ENCODE measurements at regions not wholly inside any gene's neighbourhood (a gene's known extent, or its start where the extent isn't known, plus 50 kb on each side); places are given as distances from the start of the nearest gene placed in this dataset.
"Not testable (repeated sequence)": the region's sequence is repeated elsewhere in the genome, so short reads cannot be mapped to it uniquely, and the experiment has no call there.

- not testable (repeated sequence) for ATAC-seq, H3K36me3 Mint-ChIP-seq, H3K27ac Mint-ChIP-seq, H3K4me1 Mint-ChIP-seq, H3K4me3 Mint-ChIP-seq, H3K9me3 Mint-ChIP-seq
- H3K27me3 Mint-ChIP-seq, result peaks cover 34% of the 10 kb centered on the region
These were observed 269.0 kb downstream of the FAM72C start for GRCh38 chr1:143702739-143703138.

- H3K4me1 Mint-ChIP-seq, result peaks cover 8% of the 10 kb centered on the region
- no peak overlapping the region for H3K27ac Mint-ChIP-seq
- no peaks in the 10 kb centered on the region for H3K36me3 Mint-ChIP-seq
- H3K9me3 Mint-ChIP-seq, result peaks cover 3% of the 10 kb centered on the region
- ATAC-seq, result no peak
- peaks cover 58% of the 10 kb centered on the region for H3K27me3 Mint-ChIP-seq
- H3K4me3 Mint-ChIP-seq, result no peak overlapping the region
These were observed 272.1 kb downstream of the FAM72C start for GRCh38 chr1:143699731-143700130.

- Mint-ChIP-seq H3K4me1 (peaks cover 8% of the 10 kb centered on the region), H3K4me3 (no peak overlapping the region), H3K27ac (no peak overlapping the region), H3K36me3 (no peaks in the 10 kb centered on the region), H3K9me3 (peaks cover 3% of the 10 kb centered on the region), H3K27me3 (peaks cover 63% of the 10 kb centered on the region)
- ATAC-seq, result no peak
These were observed 272.7 kb downstream of the FAM72C start for GRCh38 chr1:143699115-143699514.

DNA sequence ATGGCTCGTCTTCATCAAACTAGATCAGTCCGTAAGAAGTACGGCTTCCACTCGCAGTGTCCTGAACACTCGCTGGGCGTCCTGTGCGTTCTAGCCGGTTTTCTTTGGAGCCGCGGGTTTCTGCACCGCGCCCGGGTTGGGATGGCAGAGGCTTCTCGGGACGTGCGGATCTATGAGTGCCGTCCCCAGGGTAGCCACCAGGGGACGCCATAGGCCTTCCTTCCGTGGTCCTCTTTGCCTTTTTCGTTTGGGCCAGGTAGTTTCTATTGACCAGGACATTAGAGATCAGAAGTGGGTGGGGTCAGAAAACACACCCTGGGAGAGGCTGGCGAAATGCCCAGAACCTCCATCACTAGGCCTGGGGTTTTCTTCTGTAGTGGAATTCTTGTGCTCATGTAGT lies 273.8 kb downstream of the FAM72C start:
- Mint-ChIP-seq H3K9me3 (peaks cover 3% of the 10 kb centered on the region), H3K27me3 (peaks cover 73% of the 10 kb centered on the region), H3K4me1 (peaks cover 8% of the 10 kb centered on the region), H3K4me3 (peak overlapping the region; percentile 6), H3K36me3 (no peaks in the 10 kb centered on the region), H3K27ac (no peak overlapping the region)
- ATAC-seq, result no peak

- Mint-ChIP-seq H3K36me3 (peaks cover 6% of the 10 kb centered on the region), H3K27ac (no peak overlapping the region), H3K27me3 (peaks cover 87% of the 10 kb centered on the region), H3K9me3 (peaks cover 3% of the 10 kb centered on the region), H3K4me3 (no peak overlapping the region), H3K4me1 (peaks cover 8% of the 10 kb centered on the region)
- no peak for ATAC-seq
These were observed 277.7 kb downstream of the FAM72C start for GRCh38 chr1:143694085-143694484.

- Mint-ChIP-seq H3K4me3 (no peak overlapping the region), H3K9me3 (no peaks in the 10 kb centered on the region), H3K27ac (no peak overlapping the region), H3K4me1 (no peaks in the 10 kb centered on the region), H3K36me3 (peaks cover 6% of the 10 kb centered on the region), H3K27me3 (peaks cover 72% of the 10 kb centered on the region)
- ATAC-seq, result no peak
These were observed 279.7 kb downstream of the FAM72C start for GRCh38 chr1:143691971-143692529.

GRCh38 chr1:143691400-143691891 lies 280.3 kb downstream of the FAM72C start:
- H3K4me3 Mint-ChIP-seq, result no peak overlapping the region
- peaks cover 66% of the 10 kb centered on the region for H3K27me3 Mint-ChIP-seq
- no peak overlapping the region for H3K27ac Mint-ChIP-seq
- ATAC-seq, result no peak
- H3K36me3 Mint-ChIP-seq, result peaks cover 6% of the 10 kb centered on the region
- H3K9me3 Mint-ChIP-seq, result no peaks in the 10 kb centered on the region
- H3K4me1 Mint-ChIP-seq, result no peaks in the 10 kb centered on the region

- Mint-ChIP-seq H3K4me3 (no peak overlapping the region), H3K4me1 (no peaks in the 10 kb centered on the region), H3K27ac (no peak overlapping the region), H3K9me3 (no peaks in the 10 kb centered on the region), H3K27me3 (peaks cover 51% of the 10 kb centered on the region), H3K36me3 (peaks cover 6% of the 10 kb centered on the region)
- ATAC-seq, result no peak
These were observed 282.0 kb downstream of the FAM72C start for GRCh38 chr1:143689781-143690180.

- Mint-ChIP-seq H3K9me3 (peaks cover 2% of the 10 kb centered on the region), H3K4me1 (no peaks in the 10 kb centered on the region), H3K27me3 (peaks cover 35% of the 10 kb centered on the region), H3K4me3 (no peak overlapping the region), H3K36me3 (no peaks in the 10 kb centered on the region), H3K27ac (no peak overlapping the region)
- ATAC-seq, result no peak
These were observed 291.5 kb downstream of the FAM72C start for GRCh38 chr1:143680304-143680703.

DNA sequence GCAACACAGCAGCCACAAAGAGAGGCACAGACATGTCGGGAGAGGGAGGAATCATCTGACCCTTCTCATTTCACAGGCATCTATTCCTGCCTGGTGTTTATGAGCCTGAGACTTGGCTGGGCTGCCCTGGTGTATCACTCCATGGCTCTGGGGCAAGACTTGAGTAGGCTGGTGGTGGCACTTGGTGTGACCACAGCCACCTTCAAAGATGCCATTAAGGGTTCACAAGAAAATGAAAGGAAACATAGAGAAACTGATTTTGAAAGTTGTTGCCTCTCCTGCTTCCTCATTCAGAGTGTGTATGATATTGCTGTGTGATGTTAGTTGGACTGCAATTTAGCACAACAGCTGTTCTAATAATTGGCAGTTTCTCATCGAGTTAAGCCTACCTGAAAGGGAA lies 298.8 kb downstream of the FAM72C start:
- Mint-ChIP-seq H3K27ac (no peak overlapping the region), H3K36me3 (peaks cover 13% of the 10 kb centered on the region), H3K9me3 (peaks cover 18% of the 10 kb centered on the region), H3K27me3 (peaks cover 46% of the 10 kb centered on the region), H3K4me3 (no peak overlapping the region), H3K4me1 (no peaks in the 10 kb centered on the region)
- no peak for ATAC-seq

DNA sequence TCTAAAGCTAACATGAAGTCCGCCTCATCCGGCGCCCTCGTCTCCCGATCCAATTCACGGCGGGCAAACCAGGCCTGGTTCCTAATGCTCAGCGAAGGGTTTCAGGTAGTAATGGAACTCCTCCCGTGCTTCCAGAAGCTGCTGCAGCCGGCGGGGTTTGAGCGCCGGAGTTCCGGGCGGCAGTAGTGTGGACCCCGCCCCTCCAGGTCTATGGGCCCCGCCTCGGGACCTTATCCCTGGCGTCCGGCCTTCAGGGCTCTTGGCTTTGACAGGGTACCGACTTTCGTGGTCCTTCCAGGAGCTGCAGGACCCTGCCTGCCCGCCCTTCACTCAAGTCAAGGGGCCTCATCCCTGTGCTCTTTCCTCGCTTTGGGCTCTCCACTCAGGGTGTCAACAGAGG lies 304.1 kb downstream of the FAM72C start:
- no peaks in the 10 kb centered on the region for H3K4me1 Mint-ChIP-seq
- peaks cover 13% of the 10 kb centered on the region for H3K36me3 Mint-ChIP-seq
- H3K27me3 Mint-ChIP-seq, result peaks cover 76% of the 10 kb centered on the region
- no peak for ATAC-seq
- no peak overlapping the region for H3K27ac Mint-ChIP-seq
- no peak overlapping the region for H3K4me3 Mint-ChIP-seq
- peaks cover 19% of the 10 kb centered on the region for H3K9me3 Mint-ChIP-seq

- Mint-ChIP-seq H3K27me3 (peaks cover 84% of the 10 kb centered on the region), H3K4me3 (no peak overlapping the region), H3K36me3 (peaks cover 13% of the 10 kb centered on the region), H3K9me3 (peaks cover 19% of the 10 kb centered on the region), H3K27ac (no peak overlapping the region), H3K4me1 (no peaks in the 10 kb centered on the region)
- no peak for ATAC-seq
These were observed 304.9 kb downstream of the FAM72C start for GRCh38 chr1:143666851-143667250.

GRCh38 chr1:143665606-143666005 lies 306.2 kb downstream of the FAM72C start:
- ATAC-seq, result no peak
- no peak overlapping the region for H3K4me3 Mint-ChIP-seq
- peaks cover 96% of the 10 kb centered on the region for H3K27me3 Mint-ChIP-seq
- peaks cover 13% of the 10 kb centered on the region for H3K36me3 Mint-ChIP-seq
- no peak overlapping the region for H3K27ac Mint-ChIP-seq
- no peaks in the 10 kb centered on the region for H3K4me1 Mint-ChIP-seq
- H3K9me3 Mint-ChIP-seq, result peaks cover 19% of the 10 kb centered on the region

GRCh38 chr1:143663056-143663455 lies 308.7 kb downstream of the FAM72C start:
- H3K36me3 Mint-ChIP-seq, ATAC-seq, H3K4me1 Mint-ChIP-seq, H3K4me3 Mint-ChIP-seq, H3K9me3 Mint-ChIP-seq, H3K27ac Mint-ChIP-seq: not testable (repeated sequence)
- H3K27me3 Mint-ChIP-seq, result peaks cover 98% of the 10 kb centered on the region

DNA sequence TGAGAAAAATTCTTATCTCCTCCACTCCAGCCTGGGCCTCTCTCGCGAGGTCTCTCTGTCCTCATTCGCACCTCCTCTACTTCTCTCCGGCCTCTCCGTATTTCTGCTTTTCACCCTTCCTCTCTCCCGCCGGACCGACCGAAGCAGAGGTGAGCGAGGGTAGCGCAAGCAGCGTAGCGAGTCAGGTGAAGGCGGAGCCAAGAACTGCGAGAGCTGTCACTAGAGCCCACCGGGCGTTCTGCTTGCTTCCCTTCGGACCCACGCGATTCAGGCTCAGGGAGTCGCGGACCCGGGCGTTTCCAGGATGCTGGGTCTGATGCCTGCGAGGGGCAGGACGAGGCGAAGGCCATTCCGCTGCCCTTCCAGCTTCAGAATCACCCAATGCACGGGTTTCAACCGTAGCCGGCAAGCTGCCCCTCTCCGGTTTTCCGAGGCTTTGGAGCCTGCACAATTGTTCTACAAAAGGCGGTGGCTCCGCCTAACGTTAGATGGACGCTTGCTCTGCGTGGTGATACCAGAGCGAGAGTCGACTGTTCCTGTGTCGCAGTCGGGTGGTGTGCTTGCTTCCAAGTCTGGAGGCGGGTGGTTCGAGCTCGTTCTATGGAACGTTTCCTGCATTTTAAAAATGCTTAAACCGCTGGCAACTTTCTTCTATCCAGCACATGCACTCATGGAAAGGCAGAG lies 310.2 kb downstream of the FAM72C start:
- Mint-ChIP-seq H3K9me3 (peaks cover 6% of the 10 kb centered on the region), H3K27ac (no peak overlapping the region), H3K4me3 (no peak overlapping the region), H3K27me3 (peaks cover 94% of the 10 kb centered on the region), H3K4me1 (no peaks in the 10 kb centered on the region), H3K36me3 (no peaks in the 10 kb centered on the region)
- ATAC-seq, result no peak

DNA sequence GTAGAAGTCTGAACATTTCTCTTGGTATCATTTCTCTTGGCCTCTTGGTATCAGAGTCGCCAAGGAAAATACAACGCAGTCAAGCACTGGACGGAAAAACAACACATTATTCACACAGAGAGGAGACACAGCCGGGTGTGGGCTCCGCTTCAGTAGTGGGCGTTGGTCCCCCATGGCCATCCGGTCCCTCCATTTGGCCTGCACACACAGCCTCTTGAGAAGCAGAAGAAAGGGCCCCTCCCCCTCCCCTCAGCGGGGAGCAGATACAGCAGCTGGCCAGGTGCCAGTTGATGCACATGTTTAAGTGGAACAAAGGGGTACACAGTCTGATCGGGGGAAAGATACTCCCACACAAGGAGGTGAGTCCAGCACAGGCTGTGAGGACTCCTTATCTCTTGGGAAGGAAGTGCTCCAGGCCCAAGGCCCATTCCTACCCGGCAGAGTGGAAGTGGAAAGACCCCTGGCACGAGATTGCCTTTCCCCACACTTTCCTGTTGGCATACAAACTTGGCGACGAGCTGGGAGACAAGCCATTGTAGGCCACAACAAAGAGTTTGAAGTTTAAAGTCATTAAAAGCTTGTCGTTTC lies 311.3 kb downstream of the FAM72C start:
- Mint-ChIP-seq H3K27me3 (peaks cover 94% of the 10 kb centered on the region), H3K4me3 (no peak overlapping the region), H3K4me1 (no peaks in the 10 kb centered on the region), H3K9me3 (peaks cover 13% of the 10 kb centered on the region), H3K36me3 (no peaks in the 10 kb centered on the region), H3K27ac (no peak overlapping the region)
- no peak for ATAC-seq
